Endothelial cell of umbilical vein (primary cell): ENCODE measurements at regions not wholly inside any gene's neighbourhood (a gene's known extent, or its start where the extent isn't known, plus 50 kb on each side); places are given as distances from the start of the nearest gene placed in this dataset.

Experiments used
- BruUV-seq: library from RNA; stranded (reverse); fragments of 400-500 nt; replicated peaks from 2 replicates; lab custom pipeline; 2021; lab: Mats Ljungman, UMichigan
- CTCF ChIA-PET: fragments of 300-600, 350-600 bp; sonication (Branson Sonifier 250); formaldehyde crosslinking; loops from one replicate; lab custom pipeline; 2021; ENCODE audit warnings: antibody characterized with exemption, inconsistent platforms; lab: Charles Lee
- POLR2A ChIA-PET: fragments of 300-600, 350-600 bp; sonication (Branson Sonifier 250); formaldehyde crosslinking; loops from one replicate; lab custom pipeline; 2021; ENCODE audit warnings: antibody characterized with exemption, inconsistent platforms; lab: Charles Lee
- DNase-seq: peaks from one replicate; pipeline ENCODE4 v3.0.0-alpha.2; 2011; ENCODE audit warnings: low read depth, low spot score
- FAIRE-seq: peaks from 2 replicates; lab custom pipeline; 2011; peaks lifted over from hg19 to GRCh38; lab: Jason Lieb, UNC
- H2AFZ ChIP-seq: 2 replicates; pipeline ENCODE4 v1.6.0; 2012; ENCODE audit warnings: low read depth, low read length, control low read depth, inconsistent platforms
- H3K27ac ChIP-seq: 2 replicates; pipeline ENCODE4 v1.5.1; 2011; ENCODE audit warnings: low read depth, mild to moderate bottlenecking, control low read depth, low read length, moderate library complexity; ENCODE audit not compliant: insufficient read depth
- H3K27me3 ChIP-seq, 2 experiments: 2 replicates each; pipeline versions ENCODE4 v1.6.0 to v1.6.1; 2011; ENCODE audit warnings: low read length in 2 of 2, mixed read lengths in 1 of 2; ENCODE audit not compliant: control insufficient read depth in 2 of 2, insufficient read depth in 2 of 2
- H3K36me3 ChIP-seq, 2 experiments: 2 replicates in 1 of 2; 3 replicates in 1 of 2; pipeline ENCODE4 v1.5.1; 2011; ENCODE audit warnings: low read length in 2 of 2, mild to moderate bottlenecking in 1 of 2, moderate library complexity in 1 of 2; ENCODE audit not compliant: control insufficient read depth in 2 of 2, insufficient read depth in 2 of 2; ENCODE audit errors: extremely low read depth in 1 of 2
- H3K4me1 ChIP-seq: 3 replicates; pipeline ENCODE4 v1.5.1; 2011; ENCODE audit warnings: mild to moderate bottlenecking, low read length; ENCODE audit not compliant: control insufficient read depth, insufficient read depth; ENCODE audit errors: extremely low read depth
- H3K4me2 ChIP-seq: 2 replicates; pipeline ENCODE4 v1.6.1; 2011; ENCODE audit warnings: low read length, control low read depth, mixed read lengths; ENCODE audit not compliant: insufficient read depth
- H3K4me3 ChIP-seq, 3 experiments: fragments of 200-600 bp in 1 of 3; sonication (generic), shearing (Covaris generic) in 1 of 3; replicated peaks in 1 of 3; 2 replicates each; pipeline ENCODE4 v1.5.1; 2011 to 2016; ENCODE audit warnings: control low read depth in 3 of 3, low read length in 3 of 3, mild to moderate bottlenecking in 2 of 3, inconsistent platforms in 1 of 3, low read depth in 1 of 3, moderate library complexity in 1 of 3; ENCODE audit not compliant: insufficient read depth in 1 of 3
- H3K79me2 ChIP-seq: 2 replicates; pipeline ENCODE4 v1.6.0; 2012; ENCODE audit warnings: low read length, inconsistent platforms; ENCODE audit not compliant: control insufficient read depth, insufficient read depth
- H3K9ac ChIP-seq: replicated peaks from 2 replicates; pipeline ENCODE3; 2011; ENCODE audit warnings: low read length, control low read depth; ENCODE audit not compliant: insufficient read depth; ENCODE audit errors: extremely low read depth
- H3K9me1 ChIP-seq: replicated peaks from 3 replicates; pipeline ENCODE4 v1.6.0; 2011; ENCODE audit warnings: mild to moderate bottlenecking, low read length; ENCODE audit not compliant: control insufficient read depth, insufficient read depth; ENCODE audit errors: extremely low read depth
- H3K9me3 ChIP-seq: replicated peaks from 2 replicates; pipeline ENCODE4 v1.5.1; 2012; ENCODE audit warnings: low read length, inconsistent platforms; ENCODE audit not compliant: control insufficient read depth, insufficient read depth
- H4K20me1 ChIP-seq: replicated peaks from 2 replicates; pipeline ENCODE3; 2011; ENCODE audit warnings: mild to moderate bottlenecking, low read length; ENCODE audit not compliant: control insufficient read depth, insufficient read depth; ENCODE audit errors: extremely low read depth
- EZH2 ChIP-seq: IDR thresholded peaks from 2 replicates; pipeline ENCODE4 v1.6.1; 2012; ENCODE audit warnings: borderline replicate concordance, low read depth, mild to moderate bottlenecking, moderate library complexity, low read length, inconsistent platforms; ENCODE audit not compliant: severe bottlenecking
- FOS ChIP-seq: IDR thresholded peaks from 2 replicates; pipeline ENCODE4 v1.6.1; 2011; ENCODE audit warnings: mild to moderate bottlenecking, low read length, moderate library complexity, borderline replicate concordance; ENCODE audit not compliant: insufficient read depth
- GATA2 ChIP-seq: IDR thresholded peaks from 2 replicates; pipeline ENCODE4 v1.7.0; 2011; ENCODE audit warnings: low read depth, mild to moderate bottlenecking, moderate library complexity, mixed read lengths, low read length; ENCODE audit not compliant: insufficient read length, insufficient read depth
- JUN ChIP-seq: IDR thresholded peaks from 2 replicates; pipeline ENCODE4 v1.6.1; 2011; ENCODE audit warnings: borderline replicate concordance, low read depth; ENCODE audit not compliant: insufficient read length, insufficient read depth
- MYC ChIP-seq: IDR thresholded peaks from one replicate; pipeline ENCODE4 v1.6.1; 2011; ENCODE audit warnings: mild to moderate bottlenecking, low read depth, low read length
- POLR2A ChIP-seq: IDR thresholded peaks from 2 replicates; pipeline ENCODE4 v1.6.1; 2012; ENCODE audit warnings: low read depth, mild to moderate bottlenecking, control low read depth, low read length
- POLR2AphosphoS5 ChIP-seq: IDR thresholded peaks from 2 replicates; pipeline ENCODE4 v1.6.1; 2012; ENCODE audit warnings: low read depth, mild to moderate bottlenecking, control low read depth, low read length, moderate library complexity; ENCODE audit not compliant: insufficient read depth
- dilution Hi-C: fragments of 300-500 bp; cut with MboI; formaldehyde crosslinking; loops from one replicate; pipeline ENCODE4 v1.15.0; 2019; ENCODE audit warnings: low sequenced_read_pairs; ENCODE audit not compliant: extremely low pct_ligation_motif_present
- intact Hi-C: fragments of 100-400 bp; cut with micrococcal nuclease; formaldehyde crosslinking; loops from one replicate; pipeline ENCODE4 v1.10.0; 2022
- TF ChIP-seq, protein P1 (sequence below): IDR thresholded peaks from 2 replicates; pipeline ENCODE4 v1.6.1; 2011; ENCODE audit not compliant: insufficient read depth, insufficient read length
- TF ChIP-seq, protein P2 (sequence below), 2 donors: IDR thresholded peaks; 1 replicate in 1 of 2; 2 replicates in 1 of 2; pipeline ENCODE4 v1.5.1; 2011; ENCODE audit warnings: low read length in 2 of 2, mild to moderate bottlenecking in 2 of 2, moderate library complexity in 2 of 2, control low read depth in 1 of 2, inconsistent platforms in 1 of 2, low read depth in 1 of 2; ENCODE audit not compliant: insufficient read depth in 1 of 2; ENCODE audit errors: extremely low read depth in 1 of 2

DNA sequence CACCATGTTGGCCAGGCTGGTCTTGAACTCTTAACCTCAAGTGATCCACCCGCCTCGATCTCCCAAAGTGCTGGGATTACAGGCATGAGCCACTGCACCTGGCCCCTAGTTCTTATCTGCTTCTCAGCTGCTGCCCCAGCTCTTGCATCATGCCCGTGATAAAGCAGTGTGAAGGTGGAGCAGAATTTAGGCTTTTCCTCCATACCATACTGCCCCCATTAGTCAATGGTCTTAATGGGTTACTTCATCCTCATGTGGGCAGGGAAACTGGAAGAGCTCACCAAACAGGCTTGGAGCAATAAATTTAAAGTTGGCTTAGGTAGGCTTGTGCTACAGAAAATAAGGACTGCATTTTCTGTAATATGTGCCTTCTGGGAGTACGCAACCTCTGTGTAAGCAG is 636.9 kb upstream of the BOD1L1 start:
- ChIA-PET POLR2A (no interaction called here), CTCF (interaction anchor here (0.7 to 1.5 kb wide), 2 partner anchors 10 to 609 kb away, joined by 3 read pairs; no protein-coding TSS in a partner anchor)
- FAIRE-seq = no peak
- Histone ChIP-seq H3K27me3 (no peaks in the 10 kb centered on the region), H3K4me1 (no peaks in the 10 kb centered on the region), H4K20me1 (no peaks in the 10 kb centered on the region), H3K36me3 (no peaks in the 10 kb centered on the region), H3K4me2 (no peak overlapping the region), H3K4me3 (no peak overlapping the region), H3K9me1 (no peaks in the 10 kb centered on the region), H3K9me3 (no peaks in the 10 kb centered on the region), H3K79me2 (no peaks in the 10 kb centered on the region), H3K9ac (no peak overlapping the region), H2AFZ (no peak overlapping the region), H3K27ac (no peak overlapping the region)
- no peak for DNase-seq
- intact Hi-C loops = no loop called here
- TF ChIP-seq, protein P1, sequence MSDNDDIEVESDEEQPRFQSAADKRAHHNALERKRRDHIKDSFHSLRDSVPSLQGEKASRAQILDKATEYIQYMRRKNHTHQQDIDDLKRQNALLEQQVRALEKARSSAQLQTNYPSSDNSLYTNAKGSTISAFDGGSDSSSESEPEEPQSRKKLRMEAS = no peak
- TF ChIP-seq, protein P2, sequence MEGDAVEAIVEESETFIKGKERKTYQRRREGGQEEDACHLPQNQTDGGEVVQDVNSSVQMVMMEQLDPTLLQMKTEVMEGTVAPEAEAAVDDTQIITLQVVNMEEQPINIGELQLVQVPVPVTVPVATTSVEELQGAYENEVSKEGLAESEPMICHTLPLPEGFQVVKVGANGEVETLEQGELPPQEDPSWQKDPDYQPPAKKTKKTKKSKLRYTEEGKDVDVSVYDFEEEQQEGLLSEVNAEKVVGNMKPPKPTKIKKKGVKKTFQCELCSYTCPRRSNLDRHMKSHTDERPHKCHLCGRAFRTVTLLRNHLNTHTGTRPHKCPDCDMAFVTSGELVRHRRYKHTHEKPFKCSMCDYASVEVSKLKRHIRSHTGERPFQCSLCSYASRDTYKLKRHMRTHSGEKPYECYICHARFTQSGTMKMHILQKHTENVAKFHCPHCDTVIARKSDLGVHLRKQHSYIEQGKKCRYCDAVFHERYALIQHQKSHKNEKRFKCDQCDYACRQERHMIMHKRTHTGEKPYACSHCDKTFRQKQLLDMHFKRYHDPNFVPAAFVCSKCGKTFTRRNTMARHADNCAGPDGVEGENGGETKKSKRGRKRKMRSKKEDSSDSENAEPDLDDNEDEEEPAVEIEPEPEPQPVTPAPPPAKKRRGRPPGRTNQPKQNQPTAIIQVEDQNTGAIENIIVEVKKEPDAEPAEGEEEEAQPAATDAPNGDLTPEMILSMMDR (IDR thresholded peaks at IDR 0.05; ENCODE audit: extremely low read depth in 1 of 2, insufficient read depth in 1 of 2, low read depth in 1 of 2, low read length in 2 of 2) = no peak
- TF ChIP-seq POLR2A (no peak), MYC (no peak), GATA2 (no peak), POLR2AphosphoS5 (no peak), JUN (no peak), EZH2 (no peak), FOS (no peak)
- dilution Hi-C loops = no loop called here
- no TSS peak for BruUV-seq
